ENCODE measurements at regions not wholly inside any gene's neighbourhood (a gene's known extent, or its start where the extent isn't known, plus 50 kb on each side); places are given as distances from the start of the nearest gene placed in this dataset.

- H3K4me3 ChIP-seq (ENCODE audit: extremely low read depth in 1 of 4, insufficient read depth in 2 of 4, low read depth in 3 of 4, low read length in 4 of 4): no peak overlapping the region
- no peak overlapping the region for H3K18ac ChIP-seq (ENCODE audit: extremely low read depth, low read length)
- no peak for TF ChIP-seq NANOG (IDR thresholded peaks at IDR 0.05; ENCODE audit: insufficient read depth, low read depth, low read length, poor library complexity, severe bottlenecking)
- POLR2A ChIA-PET (ENCODE audit: partially characterized antibody): interaction anchor here (1.0 kb wide), 1 partner anchor 263 kb away, joined by 5 read pairs; the partner anchor contains the start of gene RPL21
- no peak overlapping the region for H2AFZ ChIP-seq (ENCODE audit: low read length)
- no peak overlapping the region for H3K14ac ChIP-seq (ENCODE audit: insufficient read length)
- no peak overlapping the region for H3K56ac ChIP-seq (replicated peaks; ENCODE audit: insufficient read length, low read depth, low read length)
- no peaks in the 10 kb centered on the region for H4K20me1 ChIP-seq (replicated peaks in 1 of 2; ENCODE audit: control insufficient read depth in 1 of 2, insufficient read depth in 2 of 2, low read length in 2 of 2)
- H3K23me2 ChIP-seq (ENCODE audit: low read depth, low read length): no peaks in the 10 kb centered on the region
- H2AK5ac ChIP-seq (ENCODE audit: low read depth, low read length): no peak overlapping the region
- FAIRE-seq (no peak), DNase-seq (ENCODE audit: low read depth in 1 of 2, low spot score in 2 of 2) (no peak)
- no peaks in the 10 kb centered on the region for H3K36me3 ChIP-seq (ENCODE audit: control insufficient read depth in 2 of 4, insufficient read depth in 4 of 4, low read length in 3 of 4)
- no peak overlapping the region for H3K4ac ChIP-seq (replicated peaks; ENCODE audit: insufficient read length, low read depth, low read length)
- no peak overlapping the region for H4K91ac ChIP-seq (replicated peaks; ENCODE audit: insufficient read length, low read length)
- CTCF ChIA-PET (ENCODE audit: partially characterized antibody): interaction anchor here (0.7 to 8.6 kb wide), 11 partner anchors 8 to 839 kb away, joined by 3 to 164 read pairs (median 5); no protein-coding TSS in a partner anchor
- peak overlapping the region; percentile 78; the same call in 1 of the 2 replicates for H4K8ac ChIP-seq (ENCODE audit: extremely low read depth, insufficient read depth, low read length)
- H2BK120ac ChIP-seq (replicated peaks; ENCODE audit: low read depth, low read length): no peak overlapping the region
- no peak overlapping the region for H2BK15ac ChIP-seq (ENCODE audit: low read length)
- H3K27me3 ChIP-seq (replicated peaks in 1 of 4; ENCODE audit: control insufficient read depth in 3 of 4, extremely low read depth in 1 of 4, insufficient read depth in 3 of 4, low read length in 3 of 4): no peaks in the 10 kb centered on the region
- H3K23ac ChIP-seq (ENCODE audit: insufficient read length): no peak overlapping the region
- no peaks in the 10 kb centered on the region for H3K9me3 ChIP-seq (ENCODE audit: insufficient read depth in 2 of 2, low read depth in 1 of 2, low read length in 1 of 2)
- no peaks in the 10 kb centered on the region for H3K4me1 ChIP-seq (replicated peaks in 1 of 4; ENCODE audit: control insufficient read depth in 3 of 4, insufficient read depth in 4 of 4, low read length in 3 of 4)
- no peak overlapping the region for H3K4me2 ChIP-seq (ENCODE audit: insufficient read depth in 1 of 2, low read depth in 2 of 2, low read length in 2 of 2)
- H3K79me2 ChIP-seq (ENCODE audit: control insufficient read depth in 1 of 2, insufficient read depth in 2 of 2, low read length in 2 of 2): no peaks in the 10 kb centered on the region
- no peak overlapping the region for H2BK5ac ChIP-seq (ENCODE audit: low read depth, low read length)
- no peak overlapping the region; the same call in 1 of the 2 replicates for H2BK12ac ChIP-seq (ENCODE audit: low read depth, low read length)
- H2BK20ac ChIP-seq (ENCODE audit: low read length): no peak overlapping the region
- H3K9ac ChIP-seq (replicated peaks in 1 of 4; ENCODE audit: extremely low read depth in 1 of 4, low read depth in 3 of 4, low read length in 3 of 4): no peak overlapping the region
- whole genome bisulfite sequencing, 2 experiments (ENCODE audit: extremely low coverage in 1 of 2, insufficient coverage in 1 of 2, insufficient read length in 1 of 2, insufficient replicate concordance in 2 of 2, low coverage in 1 of 2, low lambda C conversion rate in 2 of 2, missing lambda C conversion rate in 1 of 2): 88 to 100% methylated on average over 1 to 10 of the region's 10 CpGs
- no peaks in the 10 kb centered on the region for H3K79me1 ChIP-seq (ENCODE audit: low read depth, low read length)
- no peak overlapping the region for H3K27ac ChIP-seq (ENCODE audit: low read depth, low read length)
- H4K5ac ChIP-seq (ENCODE audit: insufficient read length, low read depth, low read length): no peak overlapping the region
These were observed 184.1 kb downstream of the USP12 start for GRCh38 chr13:26987486-26988013.

All from H1 (cell line).